ENCODE measurements at regions not wholly inside any gene's neighbourhood (a gene's known extent, or its start where the extent isn't known, plus 50 kb on each side); places are given as distances from the start of the nearest gene placed in this dataset.

DNA sequence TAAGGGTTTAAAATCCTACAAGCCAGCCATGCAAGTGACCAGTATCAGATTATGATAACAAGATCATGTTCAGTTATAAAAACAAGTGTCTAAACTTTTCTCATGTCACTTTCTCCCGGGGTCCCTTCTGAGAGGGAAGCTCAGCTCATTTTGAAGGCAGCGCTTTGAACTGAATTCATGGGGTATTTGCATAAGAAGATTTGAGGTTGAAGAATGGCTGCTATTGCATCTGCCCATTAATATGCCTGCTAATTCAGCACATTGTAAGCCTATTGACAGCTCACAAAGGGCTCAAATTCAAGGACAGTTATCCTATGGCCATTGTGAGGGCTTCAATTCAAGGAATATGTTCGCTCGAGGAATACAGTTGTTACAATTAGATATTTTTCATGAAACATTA lies 290.2 kb upstream of the IRX3 start:
- H3K4me3 ChIP-seq, result no peak overlapping the region
- H3K36me3 ChIP-seq, result no peaks in the 10 kb centered on the region
- H3K27ac ChIP-seq, result no peak overlapping the region
- H3K27me3 ChIP-seq, result no peaks in the 10 kb centered on the region
- WGBS, result 82% methylated on average over 4 of the region's 4 CpGs
- no peak for DNase-seq (ENCODE audit: low spot score in 2 of 2)
- TF ChIP-seq POLR2AphosphoS5 (IDR thresholded peaks at IDR 0.05) (no peak), EP300 (IDR thresholded peaks at IDR 0.05) (no peak), POLR2A (IDR thresholded peaks at IDR 0.05) (no peak)
- TF ChIP-seq, protein P1, sequence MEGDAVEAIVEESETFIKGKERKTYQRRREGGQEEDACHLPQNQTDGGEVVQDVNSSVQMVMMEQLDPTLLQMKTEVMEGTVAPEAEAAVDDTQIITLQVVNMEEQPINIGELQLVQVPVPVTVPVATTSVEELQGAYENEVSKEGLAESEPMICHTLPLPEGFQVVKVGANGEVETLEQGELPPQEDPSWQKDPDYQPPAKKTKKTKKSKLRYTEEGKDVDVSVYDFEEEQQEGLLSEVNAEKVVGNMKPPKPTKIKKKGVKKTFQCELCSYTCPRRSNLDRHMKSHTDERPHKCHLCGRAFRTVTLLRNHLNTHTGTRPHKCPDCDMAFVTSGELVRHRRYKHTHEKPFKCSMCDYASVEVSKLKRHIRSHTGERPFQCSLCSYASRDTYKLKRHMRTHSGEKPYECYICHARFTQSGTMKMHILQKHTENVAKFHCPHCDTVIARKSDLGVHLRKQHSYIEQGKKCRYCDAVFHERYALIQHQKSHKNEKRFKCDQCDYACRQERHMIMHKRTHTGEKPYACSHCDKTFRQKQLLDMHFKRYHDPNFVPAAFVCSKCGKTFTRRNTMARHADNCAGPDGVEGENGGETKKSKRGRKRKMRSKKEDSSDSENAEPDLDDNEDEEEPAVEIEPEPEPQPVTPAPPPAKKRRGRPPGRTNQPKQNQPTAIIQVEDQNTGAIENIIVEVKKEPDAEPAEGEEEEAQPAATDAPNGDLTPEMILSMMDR (IDR thresholded peaks at IDR 0.05), result no peak
- H3K9me3 ChIP-seq, result no peaks in the 10 kb centered on the region
- peaks cover 2% of the 10 kb centered on the region for H3K4me1 ChIP-seq

DNA sequence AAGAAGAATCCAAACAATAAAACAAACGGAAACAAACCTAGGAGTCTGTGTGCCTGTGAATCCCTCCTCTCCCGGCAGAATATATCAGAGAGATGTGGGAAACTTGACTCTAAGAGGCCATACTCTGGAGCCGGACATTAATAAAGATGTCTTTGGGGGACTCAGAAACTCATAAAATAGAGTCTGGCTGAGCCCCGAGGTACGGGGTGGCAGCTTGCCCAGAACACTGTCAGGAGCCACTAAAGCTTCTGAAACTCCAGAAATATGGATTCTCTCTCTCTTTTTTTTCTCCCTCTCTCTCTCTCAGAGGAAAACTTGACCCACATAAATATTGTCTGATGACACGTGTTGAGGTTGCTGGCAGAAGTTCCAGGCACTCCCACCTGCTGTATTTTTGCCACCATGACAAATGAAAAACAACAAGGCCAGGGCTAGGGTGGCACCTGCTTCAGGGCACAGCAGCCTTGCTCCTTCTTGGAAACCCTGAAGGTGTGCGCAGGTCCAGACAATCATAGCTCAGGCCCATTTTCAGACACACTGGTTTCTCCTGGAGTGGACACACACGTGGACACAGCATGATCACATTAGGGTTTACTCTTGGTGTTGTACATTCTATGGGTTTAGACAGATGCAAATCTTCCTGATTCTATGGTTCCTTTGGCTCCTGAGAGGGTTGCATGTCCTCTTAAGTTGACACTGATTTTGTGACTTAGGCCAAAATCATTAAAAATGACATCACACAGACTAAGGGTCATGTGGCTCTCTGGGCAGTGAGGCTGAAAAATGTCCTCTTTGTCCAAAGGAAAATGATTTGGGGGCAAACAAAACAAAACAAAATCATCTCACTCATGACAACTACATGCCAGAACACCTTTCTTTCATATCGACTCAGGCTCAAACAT lies 282.6 kb upstream of the IRX3 start:
- H3K36me3 ChIP-seq, result no peaks in the 10 kb centered on the region
- H3K9me3 ChIP-seq, result no peaks in the 10 kb centered on the region
- H3K27me3 ChIP-seq, result no peaks in the 10 kb centered on the region
- TF ChIP-seq POLR2AphosphoS5 (IDR thresholded peaks at IDR 0.05) (no peak), POLR2A (IDR thresholded peaks at IDR 0.05) (no peak), EP300 (IDR thresholded peaks at IDR 0.05) (no peak)
- TF ChIP-seq, protein P1 (IDR thresholded peaks at IDR 0.05), result no peak
- no peak overlapping the region for H3K27ac ChIP-seq
- 48% methylated on average over 9 of the region's 9 CpGs for WGBS
- no peaks in the 10 kb centered on the region for H3K4me1 ChIP-seq
- DNase-seq (ENCODE audit: low spot score in 2 of 2), result no peak
- H3K4me3 ChIP-seq, result no peak overlapping the region

DNA sequence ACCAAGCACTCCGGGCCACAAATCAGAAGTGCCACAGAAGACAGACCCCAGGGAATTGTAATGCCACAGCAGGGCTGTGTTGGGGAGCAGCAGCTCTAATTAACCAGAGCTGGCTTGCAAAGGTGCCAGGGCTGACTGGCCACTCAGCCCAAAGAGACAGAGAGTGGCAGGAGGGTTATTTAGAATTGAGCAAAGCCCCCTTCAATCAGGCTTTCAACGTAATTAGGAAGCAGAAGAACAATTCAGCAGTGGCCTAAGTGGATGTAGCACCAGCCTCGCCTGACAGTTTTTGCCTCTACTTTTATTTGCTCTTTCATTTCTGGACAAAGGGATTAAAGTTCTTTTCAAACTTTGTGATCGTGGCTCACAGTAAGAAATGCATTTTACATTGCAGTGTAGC lies 278.3 kb upstream of the IRX3 start:
- Histone ChIP-seq H3K4me3 (no peak overlapping the region), H3K27ac (no peak overlapping the region), H3K36me3 (no peaks in the 10 kb centered on the region), H3K4me1 (no peaks in the 10 kb centered on the region), H3K9me3 (no peaks in the 10 kb centered on the region), H3K27me3 (no peaks in the 10 kb centered on the region)
- TF ChIP-seq, protein P1 (IDR thresholded peaks at IDR 0.05), result no peak
- TF ChIP-seq EP300 (IDR thresholded peaks at IDR 0.05) (no peak), POLR2AphosphoS5 (IDR thresholded peaks at IDR 0.05) (no peak), POLR2A (IDR thresholded peaks at IDR 0.05) (no peak)
- WGBS, result 89% methylated on average over 4 of the region's 4 CpGs
- no peak for DNase-seq (ENCODE audit: low spot score in 2 of 2)

DNA sequence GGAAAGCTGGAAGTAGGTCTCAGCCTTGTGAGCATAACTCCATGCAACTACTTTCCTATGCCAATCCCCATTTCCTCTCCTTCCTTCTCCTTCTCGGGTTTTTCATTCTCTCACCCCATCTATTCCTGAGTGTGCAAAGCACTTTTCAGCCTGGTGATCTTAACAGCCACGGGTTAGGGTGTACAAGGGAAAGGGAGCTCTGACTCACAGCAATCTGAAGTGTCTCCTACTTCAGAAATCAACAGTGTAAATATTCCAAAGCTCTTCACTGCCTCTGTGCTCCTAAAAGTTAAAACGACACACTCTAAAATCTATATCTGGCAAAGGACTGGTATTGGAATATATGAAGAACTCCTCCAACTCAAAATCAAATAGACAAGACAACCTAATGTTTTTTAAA lies 268.0 kb upstream of the IRX3 start:
- WGBS, result 90% methylated on average over 3 of the region's 3 CpGs
- Histone ChIP-seq H3K27ac (no peak overlapping the region), H3K9me3 (peaks cover 3% of the 10 kb centered on the region), H3K27me3 (no peaks in the 10 kb centered on the region), H3K4me1 (no peaks in the 10 kb centered on the region), H3K36me3 (no peaks in the 10 kb centered on the region), H3K4me3 (no peak overlapping the region)
- TF ChIP-seq POLR2AphosphoS5 (IDR thresholded peaks at IDR 0.05) (no peak), EP300 (IDR thresholded peaks at IDR 0.05) (no peak), POLR2A (IDR thresholded peaks at IDR 0.05) (no peak)
- TF ChIP-seq, protein P1 (IDR thresholded peaks at IDR 0.05), result no peak
- DNase-seq (ENCODE audit: low spot score in 2 of 2), result no peak

DNA sequence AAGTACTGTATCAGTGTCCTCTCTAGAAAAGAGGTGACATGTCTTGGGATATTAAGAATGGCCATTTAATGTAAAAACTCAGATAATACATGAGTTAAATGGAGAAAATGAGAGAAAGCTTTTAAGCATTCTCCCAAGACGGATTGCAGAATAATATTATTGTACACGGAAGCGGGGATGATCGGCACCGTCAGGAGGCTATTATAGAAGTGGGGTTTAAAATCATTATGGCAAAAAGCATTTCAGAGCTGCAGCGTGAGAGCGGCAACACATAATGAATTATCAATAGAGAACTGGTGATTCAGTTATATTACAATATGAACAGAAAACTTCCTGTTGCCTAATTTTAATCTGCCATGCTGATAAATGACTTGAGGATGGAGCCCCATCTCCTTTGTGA lies 261.7 kb upstream of the IRX3 start:
- TF ChIP-seq POLR2A (IDR thresholded peaks at IDR 0.05) (no peak), POLR2AphosphoS5 (IDR thresholded peaks at IDR 0.05) (no peak), EP300 (IDR thresholded peaks at IDR 0.05) (no peak)
- TF ChIP-seq, protein P1 (IDR thresholded peaks at IDR 0.05), result no peak
- H3K27me3 ChIP-seq, result no peaks in the 10 kb centered on the region

More for the DNA sequence above, 261.7 kb upstream of the IRX3 start:
- no peaks in the 10 kb centered on the region for H3K9me3 ChIP-seq
- DNase-seq (ENCODE audit: low spot score in 2 of 2), result no peak
- peaks cover 9% of the 10 kb centered on the region for H3K4me1 ChIP-seq
- 95% methylated on average over 7 of the region's 7 CpGs for WGBS
- H3K4me3 ChIP-seq, result no peak overlapping the region
- no peak overlapping the region for H3K27ac ChIP-seq
- no peaks in the 10 kb centered on the region for H3K36me3 ChIP-seq

All from suprapubic skin (tissue), 4 donors.